ENCODE measurements at regions not wholly inside any gene's neighbourhood (a gene's known extent, or its start where the extent isn't known, plus 50 kb on each side); places are given as distances from the start of the nearest gene placed in this dataset.

DNA sequence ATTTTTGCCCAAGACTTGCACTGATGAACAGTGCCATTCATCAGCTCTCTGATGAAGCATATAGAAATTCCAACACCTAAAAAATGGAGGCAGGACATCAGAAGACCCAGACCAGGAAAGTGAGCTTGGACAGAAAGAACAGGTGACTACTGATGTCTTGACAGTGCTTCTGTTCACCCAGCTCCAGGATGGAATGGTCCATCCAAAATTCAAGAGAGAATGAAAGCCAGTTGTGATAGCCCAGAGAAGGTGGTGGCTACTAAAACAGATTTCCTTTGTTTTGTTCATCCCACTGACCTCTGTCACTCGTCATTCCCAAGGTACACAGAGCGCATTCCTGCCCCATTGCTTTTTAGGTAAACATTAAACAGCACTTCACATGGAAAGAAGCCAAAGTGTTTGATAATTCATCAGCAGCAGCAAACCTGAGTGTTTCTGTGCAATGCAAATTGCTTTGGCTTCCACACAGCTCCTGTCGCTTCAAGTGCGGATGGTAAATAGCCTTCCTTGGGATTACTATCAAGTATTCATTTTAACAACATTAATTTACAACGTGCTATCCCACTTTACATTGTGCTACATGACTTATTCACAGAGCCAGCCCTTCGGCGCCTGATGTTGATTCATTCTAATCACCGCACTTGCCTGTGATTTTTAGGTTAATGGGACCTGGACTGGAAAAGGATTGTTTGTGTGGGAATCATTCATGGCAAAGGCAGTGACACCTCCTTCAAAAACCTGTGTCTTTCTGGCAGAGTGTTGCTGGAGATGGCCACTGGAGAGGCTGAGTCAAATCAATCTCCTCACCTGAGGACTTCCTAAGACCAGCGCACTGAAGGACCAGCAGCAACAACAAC, 65.1 kb upstream of the TOX3 start:
- H3K36me3 ChIP-seq (ENCODE audit: control insufficient read depth in 2 of 2, insufficient read depth in 1 of 2, low read length in 2 of 2): no peaks in the 10 kb centered on the region
- TF ChIP-seq SP7 (tag by site-specific recombination; IDR thresholded peaks at IDR 0.05) (no peak), GLIS1 (tag by site-specific recombination; IDR thresholded peaks at IDR 0.05) (no peak), ZNF335 (tag by site-specific recombination; conservative IDR thresholded peaks at IDR 0.05) (no peak), SP2 (tag by site-specific recombination; IDR thresholded peaks at IDR 0.05) (no peak), ZBTB8A (tag by site-specific recombination; IDR thresholded peaks at IDR 0.05) (no peak), ZNF391 (tag by site-specific recombination; IDR thresholded peaks at IDR 0.05; ENCODE audit: borderline replicate concordance, low read depth) (no peak), ZNF138 (tag by site-specific recombination; IDR thresholded peaks at IDR 0.05; ENCODE audit: borderline replicate concordance) (no peak), ZNF549 (tag by site-specific recombination; IDR thresholded peaks at IDR 0.05) (no peak), ZNF114 (tag by site-specific recombination; IDR thresholded peaks at IDR 0.05) (no peak), ZNF132 (tag by site-specific recombination; IDR thresholded peaks at IDR 0.05; ENCODE audit: borderline replicate concordance) (no peak), ZNF2 (tag by site-specific recombination; IDR thresholded peaks at IDR 0.05) (no peak), ZNF324 (tag by site-specific recombination; IDR thresholded peaks at IDR 0.05) (no peak), ZNF837 (tag by site-specific recombination; IDR thresholded peaks at IDR 0.05) (no peak), WT1 (tag by site-specific recombination; IDR thresholded peaks at IDR 0.05) (no peak), ZNF558 (tag by site-specific recombination; IDR thresholded peaks at IDR 0.05) (no peak), ZNF174 (tag by site-specific recombination; IDR thresholded peaks at IDR 0.05) (no peak)
- TF ChIP-seq, protein P1, sequence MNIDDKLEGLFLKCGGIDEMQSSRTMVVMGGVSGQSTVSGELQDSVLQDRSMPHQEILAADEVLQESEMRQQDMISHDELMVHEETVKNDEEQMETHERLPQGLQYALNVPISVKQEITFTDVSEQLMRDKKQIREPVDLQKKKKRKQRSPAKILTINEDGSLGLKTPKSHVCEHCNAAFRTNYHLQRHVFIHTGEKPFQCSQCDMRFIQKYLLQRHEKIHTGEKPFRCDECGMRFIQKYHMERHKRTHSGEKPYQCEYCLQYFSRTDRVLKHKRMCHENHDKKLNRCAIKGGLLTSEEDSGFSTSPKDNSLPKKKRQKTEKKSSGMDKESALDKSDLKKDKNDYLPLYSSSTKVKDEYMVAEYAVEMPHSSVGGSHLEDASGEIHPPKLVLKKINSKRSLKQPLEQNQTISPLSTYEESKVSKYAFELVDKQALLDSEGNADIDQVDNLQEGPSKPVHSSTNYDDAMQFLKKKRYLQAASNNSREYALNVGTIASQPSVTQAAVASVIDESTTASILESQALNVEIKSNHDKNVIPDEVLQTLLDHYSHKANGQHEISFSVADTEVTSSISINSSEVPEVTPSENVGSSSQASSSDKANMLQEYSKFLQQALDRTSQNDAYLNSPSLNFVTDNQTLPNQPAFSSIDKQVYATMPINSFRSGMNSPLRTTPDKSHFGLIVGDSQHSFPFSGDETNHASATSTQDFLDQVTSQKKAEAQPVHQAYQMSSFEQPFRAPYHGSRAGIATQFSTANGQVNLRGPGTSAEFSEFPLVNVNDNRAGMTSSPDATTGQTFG (tag by site-specific recombination; IDR thresholded peaks at IDR 0.05; ENCODE audit: borderline replicate concordance): no peak
- TF ChIP-seq, protein P2, sequence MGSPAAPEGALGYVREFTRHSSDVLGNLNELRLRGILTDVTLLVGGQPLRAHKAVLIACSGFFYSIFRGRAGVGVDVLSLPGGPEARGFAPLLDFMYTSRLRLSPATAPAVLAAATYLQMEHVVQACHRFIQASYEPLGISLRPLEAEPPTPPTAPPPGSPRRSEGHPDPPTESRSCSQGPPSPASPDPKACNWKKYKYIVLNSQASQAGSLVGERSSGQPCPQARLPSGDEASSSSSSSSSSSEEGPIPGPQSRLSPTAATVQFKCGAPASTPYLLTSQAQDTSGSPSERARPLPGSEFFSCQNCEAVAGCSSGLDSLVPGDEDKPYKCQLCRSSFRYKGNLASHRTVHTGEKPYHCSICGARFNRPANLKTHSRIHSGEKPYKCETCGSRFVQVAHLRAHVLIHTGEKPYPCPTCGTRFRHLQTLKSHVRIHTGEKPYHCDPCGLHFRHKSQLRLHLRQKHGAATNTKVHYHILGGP (tag by site-specific recombination; IDR thresholded peaks at IDR 0.05): no peak
- TF ChIP-seq, protein P3, sequence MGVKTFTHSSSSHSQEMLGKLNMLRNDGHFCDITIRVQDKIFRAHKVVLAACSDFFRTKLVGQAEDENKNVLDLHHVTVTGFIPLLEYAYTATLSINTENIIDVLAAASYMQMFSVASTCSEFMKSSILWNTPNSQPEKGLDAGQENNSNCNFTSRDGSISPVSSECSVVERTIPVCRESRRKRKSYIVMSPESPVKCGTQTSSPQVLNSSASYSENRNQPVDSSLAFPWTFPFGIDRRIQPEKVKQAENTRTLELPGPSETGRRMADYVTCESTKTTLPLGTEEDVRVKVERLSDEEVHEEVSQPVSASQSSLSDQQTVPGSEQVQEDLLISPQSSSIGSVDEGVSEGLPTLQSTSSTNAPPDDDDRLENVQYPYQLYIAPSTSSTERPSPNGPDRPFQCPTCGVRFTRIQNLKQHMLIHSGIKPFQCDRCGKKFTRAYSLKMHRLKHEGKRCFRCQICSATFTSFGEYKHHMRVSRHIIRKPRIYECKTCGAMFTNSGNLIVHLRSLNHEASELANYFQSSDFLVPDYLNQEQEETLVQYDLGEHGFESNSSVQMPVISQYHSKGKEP (tag by site-specific recombination; IDR thresholded peaks at IDR 0.05): no peak
- ChIA-PET POLR2A (no interaction called here), CTCF (interaction anchor here (0.7 to 1.4 kb wide), 2 partner anchors 335 to 542 kb away, joined by 3 read pairs; no protein-coding TSS in a partner anchor)
- no peak overlapping the region for H3K27ac ChIP-seq (ENCODE audit: extremely low read depth, low read depth, low read length)
- no peaks in the 10 kb centered on the region for H3K4me1 ChIP-seq (ENCODE audit: control insufficient read depth, insufficient read depth, low read length)
- H3K4me3 ChIP-seq (ENCODE audit: low read depth, low read length): no peak overlapping the region
- no peaks in the 10 kb centered on the region for H3K9me3 ChIP-seq (ENCODE audit: control insufficient read depth, insufficient read depth, low read depth, low read length)

DNA sequence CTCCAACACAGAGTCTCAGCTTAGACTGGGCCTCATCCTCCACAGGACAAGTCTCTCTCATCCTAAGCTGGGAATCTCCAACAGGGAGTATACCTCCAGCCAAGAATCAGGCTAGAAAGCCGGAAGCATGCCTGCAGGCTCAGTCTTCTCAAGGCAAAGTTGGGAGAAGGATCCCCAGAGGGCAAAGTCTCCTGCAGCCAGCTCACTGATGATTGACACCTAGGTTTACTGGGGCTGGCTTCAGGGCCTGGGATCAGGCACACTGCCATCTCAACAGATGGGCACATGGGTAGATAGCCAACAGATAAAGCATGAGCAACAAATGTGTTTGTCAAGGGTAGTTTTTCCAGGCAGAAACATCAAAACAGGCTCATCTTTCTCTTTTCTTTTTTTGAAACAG, 56.1 kb upstream of the TOX3 start:
- Histone ChIP-seq H3K36me3 (ENCODE audit: control insufficient read depth in 2 of 2, insufficient read depth in 1 of 2, low read length in 2 of 2) (no peaks in the 10 kb centered on the region), H3K4me3 (ENCODE audit: low read depth, low read length) (no peak overlapping the region), H3K27ac (ENCODE audit: extremely low read depth, low read depth, low read length) (no peak overlapping the region), H3K9me3 (ENCODE audit: control insufficient read depth, insufficient read depth, low read depth, low read length) (no peaks in the 10 kb centered on the region), H3K4me1 (ENCODE audit: control insufficient read depth, insufficient read depth, low read length) (no peaks in the 10 kb centered on the region)
- ChIA-PET POLR2A (no interaction called here), CTCF (no interaction called here)
- TF ChIP-seq ZNF677 (tag by site-specific recombination; IDR thresholded peaks at IDR 0.05): no peak
- no peak for TF ChIP-seq WT1 (tag by site-specific recombination; IDR thresholded peaks at IDR 0.05)
- no peak for TF ChIP-seq ZFP69B (tag by site-specific recombination; IDR thresholded peaks at IDR 0.05)
- no peak for TF ChIP-seq ZNF239 (tag by site-specific recombination; IDR thresholded peaks at IDR 0.05)
- no peak for TF ChIP-seq PRDM1 (tag by site-specific recombination; IDR thresholded peaks at IDR 0.05)
- TF ChIP-seq MYNN (tag by site-specific recombination; IDR thresholded peaks at IDR 0.05; ENCODE audit: borderline replicate concordance): no peak
- no peak for TF ChIP-seq ZNF184 (tag by site-specific recombination; IDR thresholded peaks at IDR 0.05)
- no peak for TF ChIP-seq OSR2 (tag by site-specific recombination; IDR thresholded peaks at IDR 0.05)
- TF ChIP-seq FEZF1 (tag by site-specific recombination; IDR thresholded peaks at IDR 0.05): no peak
- TF ChIP-seq, protein P4, sequence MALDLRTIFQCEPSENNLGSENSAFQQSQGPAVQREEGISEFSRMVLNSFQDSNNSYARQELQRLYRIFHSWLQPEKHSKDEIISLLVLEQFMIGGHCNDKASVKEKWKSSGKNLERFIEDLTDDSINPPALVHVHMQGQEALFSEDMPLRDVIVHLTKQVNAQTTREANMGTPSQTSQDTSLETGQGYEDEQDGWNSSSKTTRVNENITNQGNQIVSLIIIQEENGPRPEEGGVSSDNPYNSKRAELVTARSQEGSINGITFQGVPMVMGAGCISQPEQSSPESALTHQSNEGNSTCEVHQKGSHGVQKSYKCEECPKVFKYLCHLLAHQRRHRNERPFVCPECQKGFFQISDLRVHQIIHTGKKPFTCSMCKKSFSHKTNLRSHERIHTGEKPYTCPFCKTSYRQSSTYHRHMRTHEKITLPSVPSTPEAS (tag by site-specific recombination; IDR thresholded peaks at IDR 0.05): no peak
- no peak for TF ChIP-seq ZNF423 (tag by site-specific recombination; IDR thresholded peaks at IDR 0.05)
- TF ChIP-seq ZNF548 (tag by site-specific recombination; IDR thresholded peaks at IDR 0.05): no peak

Data from HEK293 (cell line).